NCI-H526 (cell line): ENCODE measurements at regions not wholly inside any gene's neighbourhood (a gene's known extent, or its start where the extent isn't known, plus 50 kb on each side); places are given as distances from the start of the nearest gene placed in this dataset.
"Not testable (repeated sequence)": the region's sequence is repeated elsewhere in the genome, so short reads cannot be mapped to it uniquely, and the experiment has no call there.

Experiments
- DNase-seq, 2 experiments: peaks; one replicate each; lab custom pipeline; 2025; lab: John Stamatoyannopoulos, UW

DNA sequence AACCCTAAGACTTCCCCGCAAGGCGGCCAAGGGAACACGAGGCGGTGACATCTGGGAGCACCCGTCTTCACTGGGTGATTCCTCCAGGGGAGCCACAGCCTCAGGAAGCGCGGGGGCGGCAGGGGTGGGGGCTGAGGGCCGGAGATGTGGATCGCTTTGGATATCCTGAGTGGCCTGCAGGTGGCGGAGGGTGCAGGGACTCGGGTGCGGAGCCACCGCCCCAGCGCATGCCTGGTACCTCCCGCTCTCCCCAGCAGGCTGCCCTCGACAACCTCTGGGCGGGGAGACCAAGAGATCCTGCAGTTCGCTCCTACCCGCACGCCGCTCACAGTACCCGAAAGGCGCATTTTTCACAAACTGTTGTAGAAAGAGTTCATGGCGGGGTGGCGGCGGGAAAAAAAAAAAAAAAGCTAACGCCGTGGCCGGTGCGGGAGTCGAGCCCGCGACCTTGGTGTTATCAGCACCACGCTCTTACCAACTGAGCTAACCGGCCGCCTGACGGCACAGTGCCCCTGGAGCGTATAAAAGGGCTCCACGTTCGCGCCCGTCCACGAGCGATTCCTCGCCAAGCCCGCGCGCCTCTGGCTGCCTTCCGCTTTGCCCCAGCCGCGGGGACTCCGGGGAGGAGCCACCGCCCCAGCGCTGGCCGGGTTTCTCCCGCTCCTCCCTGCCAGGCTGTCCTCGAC, 124.7 kb upstream of the PRKX start:
- not testable (repeated sequence) for DNase-seq

- DNase-seq: not testable (repeated sequence)
Observed at GRCh38 chrX:3837211-3837610, 123.8 kb upstream of the PRKX start.

GRCh38 chrX:3833761-3834542, 120.5 kb upstream of the PRKX start:
- not testable (repeated sequence) for DNase-seq

GRCh38 chrX:3830020-3830419, 116.6 kb upstream of the PRKX start:
- DNase-seq: not testable (repeated sequence)

DNA sequence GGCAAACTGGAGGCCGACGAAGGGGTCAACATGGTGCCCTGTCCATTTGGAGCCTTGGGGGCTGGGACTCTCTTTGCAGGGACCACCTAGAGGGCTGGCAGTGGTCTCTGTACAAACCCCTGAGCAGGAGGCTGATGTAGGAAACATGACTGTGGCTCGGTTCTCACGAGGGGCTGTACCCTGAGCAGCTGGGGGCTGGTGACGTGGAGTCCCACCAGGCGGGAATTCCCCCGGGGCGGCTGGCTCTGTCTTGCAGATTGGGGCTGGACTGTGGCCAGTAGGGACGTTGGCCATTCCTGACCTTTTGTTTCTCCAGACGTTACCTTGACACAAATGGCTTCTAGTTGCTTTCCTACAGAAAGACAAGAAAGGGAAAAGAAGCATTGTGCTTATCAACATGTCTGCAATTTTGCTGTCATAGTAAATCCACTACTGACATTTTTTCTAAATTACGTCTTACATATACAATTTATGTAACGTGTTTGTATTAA, 115.6 kb upstream of the PRKX start:
- not testable (repeated sequence) for DNase-seq

- DNase-seq: not testable (repeated sequence)
Observed at GRCh38 chrX:3828378-3829040, 115.1 kb upstream of the PRKX start.

GRCh38 chrX:3824008-3824407, 110.6 kb upstream of the PRKX start:
- DNase-seq: not testable (repeated sequence)

DNA sequence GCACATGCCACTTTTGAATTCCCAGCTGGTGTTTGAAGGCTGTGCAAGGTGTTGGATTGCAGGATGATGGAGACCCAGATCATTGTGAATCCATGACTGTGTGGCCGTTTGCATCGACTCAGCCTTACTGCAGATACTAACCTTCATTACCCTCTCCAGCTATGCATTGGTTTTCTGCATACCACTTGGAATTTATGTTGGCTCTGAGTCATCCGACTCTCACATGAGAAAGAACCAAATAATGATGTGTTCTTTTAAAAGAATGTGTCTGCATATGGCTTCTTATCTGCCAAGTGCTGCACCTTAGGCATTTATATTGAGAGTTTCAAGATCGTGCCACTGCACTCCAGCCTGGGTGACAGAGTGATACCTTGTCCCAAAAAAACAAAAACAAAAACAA, 106.7 kb upstream of the PRKX start:
- DNase-seq: no peak

- DNase-seq: not testable (repeated sequence)
Observed at GRCh38 chrX:3817480-3817879, 104.0 kb upstream of the PRKX start.

GRCh38 chrX:3815896-3816664, 102.6 kb upstream of the PRKX start:
- peak; percentile 13 to 57 for DNase-seq

- peak; percentile 8 to 72 for DNase-seq
Observed at GRCh38 chrX:3811331-3812311, 98.2 kb upstream of the PRKX start.

DNA sequence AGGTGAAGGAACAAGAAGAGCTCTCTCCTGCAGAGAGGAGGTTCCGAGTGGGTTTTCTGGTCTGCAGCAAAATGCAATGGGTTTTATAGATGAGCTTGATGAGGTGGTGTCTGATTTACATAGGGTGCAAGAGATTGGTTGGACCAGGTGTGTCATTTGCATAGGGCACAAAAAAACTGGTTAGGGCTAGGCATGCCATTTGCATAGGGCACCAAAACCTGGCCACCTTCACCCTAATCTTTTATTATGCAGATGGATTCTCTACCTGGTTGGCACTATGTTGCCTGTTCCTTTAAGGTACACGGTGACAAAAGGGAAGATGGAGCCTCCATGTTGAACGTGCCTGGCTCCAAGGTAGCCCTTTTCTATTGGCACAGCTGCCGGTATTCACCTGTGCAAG, 94.5 kb upstream of the PRKX start:
- peak; percentile 54 to 70 for DNase-seq

- peak in 1 of 2 experiments; percentile 46 for DNase-seq
Observed at GRCh38 chrX:3806630-3807029, 93.2 kb upstream of the PRKX start.

DNA sequence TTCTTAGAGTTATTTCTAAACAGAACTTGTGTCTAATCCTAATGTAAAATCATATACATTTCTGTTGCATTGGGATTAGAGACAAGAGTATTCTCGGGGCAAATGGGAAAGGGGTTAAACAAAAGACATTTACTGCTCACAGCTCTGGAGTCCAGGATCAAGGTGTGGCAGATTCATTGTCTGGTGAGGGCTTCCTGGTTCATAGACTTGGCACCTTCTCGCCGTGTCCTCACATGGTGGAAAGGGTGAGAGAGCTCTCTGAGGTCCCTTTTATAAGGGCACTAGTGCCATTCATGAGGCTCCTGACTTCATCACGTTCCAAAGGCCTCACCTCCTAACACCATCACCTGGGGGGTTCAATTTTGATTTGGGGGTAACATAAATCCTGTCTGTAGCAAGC, 90.3 kb upstream of the PRKX start:
- DNase-seq: no peak

GRCh38 chrX:3803305-3803704, 89.9 kb upstream of the PRKX start:
- DNase-seq: no peak

- not testable (repeated sequence) for DNase-seq
Observed at GRCh38 chrX:3795411-3795810, 82.0 kb upstream of the PRKX start.

DNA sequence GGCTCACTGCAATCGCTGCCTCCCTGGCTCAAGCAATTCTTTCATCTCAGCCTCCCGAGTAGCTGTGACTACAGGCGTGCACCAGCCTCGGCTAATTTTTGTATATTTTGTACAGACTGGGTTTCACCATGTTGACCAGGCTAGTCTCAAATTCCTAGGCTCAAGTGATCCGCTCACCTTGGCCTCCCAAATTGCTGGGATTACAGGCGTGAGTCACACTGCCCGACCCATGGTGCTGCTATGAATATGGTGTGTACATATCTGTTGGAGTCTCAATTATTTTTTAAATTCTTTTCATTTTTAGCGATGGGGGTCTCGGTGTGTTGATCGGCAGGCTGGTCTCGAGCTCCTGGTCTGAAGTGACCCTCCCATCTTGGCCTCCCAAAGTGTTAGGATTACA, 78.0 kb upstream of the PRKX start:
- no peak for DNase-seq

GRCh38 chrX:3788494-3789233, 75.2 kb upstream of the PRKX start:
- DNase-seq: peak in 1 of 2 experiments; percentile 36

GRCh38 chrX:3787856-3788255, 74.4 kb upstream of the PRKX start:
- no peak for DNase-seq

- not testable (repeated sequence) for DNase-seq
Observed at GRCh38 chrX:3785822-3786221, 72.4 kb upstream of the PRKX start.
